Rectal smooth muscle tissue (tissue), 1 donor: ENCODE measurements at regions not wholly inside any gene's neighbourhood (a gene's known extent, or its start where the extent isn't known, plus 50 kb on each side); places are given as distances from the start of the nearest gene placed in this dataset.

Experiments
- H3K27ac ChIP-seq: one replicate; pipeline ENCODE4 v1.7.0; 2013; ENCODE audit warnings: low read depth, low read length, inconsistent platforms
- H3K27me3 ChIP-seq: one replicate; pipeline ENCODE4 v1.7.0; 2013; ENCODE audit warnings: low read length; ENCODE audit not compliant: control insufficient read depth, insufficient read depth
- H3K36me3 ChIP-seq: one replicate; pipeline ENCODE4 v1.7.0; 2013; ENCODE audit warnings: low read length; ENCODE audit not compliant: control insufficient read depth, insufficient read depth
- H3K4me1 ChIP-seq: one replicate; pipeline ENCODE4 v1.7.0; 2013; ENCODE audit warnings: low read length; ENCODE audit not compliant: control insufficient read depth, insufficient read depth
- H3K4me3 ChIP-seq: one replicate; pipeline ENCODE4 v1.7.0; 2013; ENCODE audit warnings: low read length
- H3K9ac ChIP-seq: one replicate; pipeline ENCODE4 v1.7.0; 2013; ENCODE audit warnings: low read length

DNA sequence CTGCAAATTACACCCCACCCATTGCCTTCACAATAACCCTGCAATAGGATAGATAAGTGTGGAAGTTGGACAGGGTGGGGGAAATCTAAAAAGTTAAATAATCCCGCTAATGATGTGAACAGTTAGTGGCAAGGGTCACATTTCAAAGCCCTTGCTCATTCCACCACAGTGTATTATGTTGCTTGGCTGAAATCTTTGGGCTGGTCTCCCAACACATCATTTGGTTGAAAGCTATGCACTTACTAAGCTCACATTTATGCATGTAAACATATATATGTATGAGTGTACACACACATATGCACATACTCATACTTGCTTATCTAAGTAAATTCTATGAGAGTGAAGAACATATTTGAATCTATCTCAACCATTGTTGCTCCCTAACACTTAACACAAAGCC, 197.8 kb downstream of the RDH14 start:
- Histone ChIP-seq H3K9ac (no peak overlapping the region), H3K4me1 (no peaks in the 10 kb centered on the region), H3K27me3 (no peaks in the 10 kb centered on the region), H3K36me3 (no peaks in the 10 kb centered on the region), H3K4me3 (no peak overlapping the region), H3K27ac (no peak overlapping the region)

GRCh38 chr2:18357537-18357936, 202.9 kb downstream of the RDH14 start:
- Histone ChIP-seq H3K27ac (no peak overlapping the region), H3K9ac (no peak overlapping the region), H3K4me3 (no peak overlapping the region), H3K27me3 (no peaks in the 10 kb centered on the region), H3K36me3 (no peaks in the 10 kb centered on the region), H3K4me1 (no peaks in the 10 kb centered on the region)

DNA sequence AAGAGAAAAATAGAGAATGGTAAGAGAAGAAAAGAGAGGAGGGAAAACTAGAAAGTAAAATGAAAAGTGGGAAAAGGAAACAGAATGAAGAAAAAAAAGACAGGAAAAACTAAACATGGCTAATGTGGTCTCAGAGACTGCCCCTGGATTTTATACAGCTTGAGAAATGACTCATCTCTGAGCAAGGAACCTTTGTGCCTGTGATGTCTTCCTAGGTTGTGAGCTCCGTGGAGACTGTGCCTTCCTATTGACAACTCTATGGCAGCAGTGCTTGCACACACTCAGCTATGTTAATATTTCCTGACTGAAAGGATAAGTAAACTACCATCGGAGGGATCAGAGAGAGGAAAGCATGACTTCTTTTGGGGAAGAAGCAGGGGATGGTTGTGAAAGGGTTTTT, 203.8 kb downstream of the RDH14 start:
- Histone ChIP-seq H3K27me3 (no peaks in the 10 kb centered on the region), H3K36me3 (no peaks in the 10 kb centered on the region), H3K4me1 (no peaks in the 10 kb centered on the region), H3K27ac (no peak overlapping the region), H3K9ac (no peak overlapping the region), H3K4me3 (no peak overlapping the region)

DNA sequence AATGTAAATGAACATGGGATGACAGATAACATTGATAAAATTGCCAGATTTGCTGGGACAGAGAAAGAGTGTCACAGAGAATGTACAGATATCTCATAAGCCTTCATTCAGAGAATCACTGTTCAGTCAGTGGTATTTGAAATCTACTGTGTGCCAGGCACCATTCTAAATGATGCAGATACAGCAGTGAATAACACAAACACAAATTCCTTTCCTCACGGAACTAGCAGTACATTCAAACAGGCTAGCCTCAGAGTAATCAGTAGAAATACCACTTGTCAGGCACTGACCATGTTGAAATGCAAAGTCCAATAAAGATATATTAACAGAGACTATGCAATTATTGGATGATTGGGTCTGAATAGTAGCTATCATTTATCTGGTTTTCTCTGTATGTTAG, 211.0 kb downstream of the RDH14 start:
- no peak overlapping the region for H3K9ac ChIP-seq
- H3K4me1 ChIP-seq: no peaks in the 10 kb centered on the region
- no peaks in the 10 kb centered on the region for H3K27me3 ChIP-seq
- no peak overlapping the region for H3K27ac ChIP-seq
- H3K4me3 ChIP-seq: no peak overlapping the region
- no peaks in the 10 kb centered on the region for H3K36me3 ChIP-seq

DNA sequence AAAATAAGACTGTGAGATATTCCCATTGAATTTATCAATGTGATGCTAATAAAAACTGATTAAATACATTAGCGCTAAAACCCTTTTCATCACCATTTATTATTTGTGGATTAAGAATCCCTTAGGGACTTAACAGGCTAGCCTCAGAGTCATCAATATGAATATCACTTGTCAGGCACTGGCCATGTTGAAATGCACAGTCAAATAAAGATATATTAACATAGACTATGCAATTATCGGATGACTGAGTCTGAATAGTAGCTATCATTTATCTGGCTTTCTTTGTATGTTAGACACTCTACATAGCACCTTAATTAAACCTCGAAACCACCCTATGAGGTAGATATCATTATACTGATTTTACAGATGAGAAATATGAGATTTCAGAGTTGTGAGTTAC, 213.6 kb downstream of the RDH14 start:
- no peaks in the 10 kb centered on the region for H3K27me3 ChIP-seq
- no peaks in the 10 kb centered on the region for H3K36me3 ChIP-seq
- H3K27ac ChIP-seq: no peak overlapping the region
- H3K9ac ChIP-seq: no peak overlapping the region
- no peaks in the 10 kb centered on the region for H3K4me1 ChIP-seq
- H3K4me3 ChIP-seq: no peak overlapping the region

- Histone ChIP-seq H3K4me3 (no peak overlapping the region), H3K27me3 (no peaks in the 10 kb centered on the region), H3K9ac (no peak overlapping the region), H3K36me3 (no peaks in the 10 kb centered on the region), H3K27ac (no peak overlapping the region), H3K4me1 (no peaks in the 10 kb centered on the region)
Measured at GRCh38 chr2:18346344-18346743, 214.1 kb downstream of the RDH14 start.

DNA sequence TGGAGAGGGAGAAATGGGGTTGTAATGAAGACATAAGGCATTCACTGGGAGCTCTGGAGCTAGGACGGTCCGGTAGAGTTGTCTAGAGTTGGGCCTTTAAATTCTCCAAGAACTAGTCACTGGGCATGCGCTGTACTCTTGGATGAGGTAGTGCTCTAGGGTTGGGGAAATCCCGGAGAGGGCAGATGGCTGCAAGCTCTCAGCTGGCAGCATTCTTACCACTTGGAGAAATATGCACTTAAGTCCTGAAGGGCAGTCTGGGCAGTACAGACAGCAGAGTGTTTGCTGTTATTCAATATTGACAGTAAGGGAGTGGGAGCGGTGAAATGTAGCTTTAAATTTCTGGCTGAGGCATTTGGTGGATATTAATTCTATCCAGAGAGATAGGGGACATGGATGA, 214.6 kb downstream of the RDH14 start:
- H3K27me3 ChIP-seq: no peaks in the 10 kb centered on the region
- H3K9ac ChIP-seq: no peak overlapping the region
- H3K4me1 ChIP-seq: no peaks in the 10 kb centered on the region
- H3K4me3 ChIP-seq: no peak overlapping the region
- H3K27ac ChIP-seq: no peak overlapping the region
- no peaks in the 10 kb centered on the region for H3K36me3 ChIP-seq

DNA sequence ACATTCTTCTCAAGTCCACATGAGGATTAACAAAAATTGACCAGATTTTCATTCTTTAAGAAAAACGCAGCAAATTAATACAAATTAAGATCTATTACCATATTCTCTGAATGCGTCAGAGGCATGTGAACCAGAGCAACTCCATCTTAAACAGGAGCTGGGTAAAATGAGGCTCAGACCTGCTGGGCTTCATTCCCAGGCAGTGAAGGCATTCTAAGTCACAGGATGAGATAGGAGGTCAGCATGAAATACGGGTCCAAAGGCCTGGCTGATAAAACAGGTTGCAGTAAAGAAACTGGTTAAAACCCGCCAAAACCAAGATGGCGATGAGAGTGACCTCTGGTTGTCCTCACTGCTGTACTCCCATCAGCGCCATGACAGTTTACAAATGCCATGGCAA, 217.6 kb downstream of the RDH14 start:
- Histone ChIP-seq H3K36me3 (no peaks in the 10 kb centered on the region), H3K4me1 (no peaks in the 10 kb centered on the region), H3K4me3 (no peak overlapping the region), H3K27ac (no peak overlapping the region), H3K27me3 (no peaks in the 10 kb centered on the region), H3K9ac (no peak overlapping the region)

GRCh38 chr2:18339326-18339725, 221.1 kb downstream of the RDH14 start:
- no peaks in the 10 kb centered on the region for H3K27me3 ChIP-seq
- no peak overlapping the region for H3K27ac ChIP-seq
- no peaks in the 10 kb centered on the region for H3K4me1 ChIP-seq
- H3K9ac ChIP-seq: no peak overlapping the region
- no peak overlapping the region for H3K4me3 ChIP-seq
- no peaks in the 10 kb centered on the region for H3K36me3 ChIP-seq

- H3K4me1 ChIP-seq: no peaks in the 10 kb centered on the region
Measured at GRCh38 chr2:18336975-18337374, 223.5 kb downstream of the RDH14 start.

DNA sequence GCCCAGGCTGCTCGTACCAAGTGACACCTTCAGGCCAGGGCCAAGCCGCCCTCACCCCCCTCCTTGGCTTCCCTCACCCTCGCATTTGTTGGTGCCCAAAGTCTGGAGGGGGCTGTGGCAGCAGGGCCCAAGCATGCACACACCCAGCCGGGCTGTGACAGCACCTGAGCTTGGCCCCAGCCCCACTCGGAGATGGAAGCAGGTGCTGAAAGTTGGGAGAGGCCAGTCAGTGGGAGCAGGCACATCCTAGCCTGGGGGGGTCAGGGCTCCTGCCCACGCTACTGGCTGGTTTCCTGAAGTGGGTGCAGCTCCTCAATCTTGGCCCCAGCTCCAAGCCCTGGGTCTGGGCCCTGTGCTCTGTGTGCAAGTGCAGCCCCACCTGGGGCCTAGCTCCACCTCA, 228.0 kb downstream of the RDH14 start:
- Histone ChIP-seq H3K27ac (no peak overlapping the region), H3K27me3 (no peaks in the 10 kb centered on the region), H3K9ac (no peak overlapping the region)

More at GRCh38 chr2:18336975-18337374, 223.5 kb downstream of the RDH14 start:
- no peak overlapping the region for H3K27ac ChIP-seq
- no peak overlapping the region for H3K9ac ChIP-seq
- no peaks in the 10 kb centered on the region for H3K27me3 ChIP-seq
- H3K4me3 ChIP-seq: no peak overlapping the region
- no peaks in the 10 kb centered on the region for H3K36me3 ChIP-seq

GRCh38 chr2:18325118-18325517, 235.3 kb downstream of the RDH14 start:
- H3K27me3 ChIP-seq: no peaks in the 10 kb centered on the region
- H3K36me3 ChIP-seq: no peaks in the 10 kb centered on the region
- no peaks in the 10 kb centered on the region for H3K4me1 ChIP-seq
- no peak overlapping the region for H3K27ac ChIP-seq
- no peak overlapping the region for H3K4me3 ChIP-seq
- H3K9ac ChIP-seq: no peak overlapping the region

More for the DNA sequence above, 228.0 kb downstream of the RDH14 start:
- Histone ChIP-seq H3K4me1 (no peaks in the 10 kb centered on the region), H3K4me3 (no peak overlapping the region), H3K36me3 (no peaks in the 10 kb centered on the region)

GRCh38 chr2:18319987-18320386, 240.5 kb downstream of the RDH14 start:
- Histone ChIP-seq H3K4me3 (no peak overlapping the region), H3K27me3 (no peaks in the 10 kb centered on the region), H3K27ac (no peak overlapping the region), H3K9ac (no peak overlapping the region), H3K4me1 (no peaks in the 10 kb centered on the region), H3K36me3 (no peaks in the 10 kb centered on the region)
